HepG2 (cell line): ENCODE measurements at regions not wholly inside any gene's neighbourhood (a gene's known extent, or its start where the extent isn't known, plus 50 kb on each side); places are given as distances from the start of the nearest gene placed in this dataset.

Source experiments
- ATAC-seq: fragments of 200-7000 bp; cut with Tn5 transposase; 3 replicates; pipeline ENCODE4 v1.9.1; 2020; ENCODE audit warnings: mild to moderate bottlenecking, moderate library complexity
- BruUV-seq: library from RNA; stranded (reverse); fragments of 400-500 nt; replicated peaks from 2 replicates; lab custom pipeline; 2021; lab: Mats Ljungman, UMichigan
- CTCF ChIA-PET: fragments of 300-600 bp; formaldehyde crosslinking; extraction: SDS; loops from one replicate; lab custom pipeline; 2021; ENCODE audit warnings: low total read pairs, inconsistent platforms, low intra/inter-chr PET ratio; lab: Yijun Ruan, JAX
- POLR2A ChIA-PET: fragments of 350-600 bp; sonication (Branson Sonifier 250); formaldehyde crosslinking; loops from one replicate; lab custom pipeline; 2020; ENCODE audit warnings: antibody characterized with exemption, inconsistent platforms; lab: Yijun Ruan, JAX
- DNase-seq: peaks from one replicate; pipeline ENCODE4 v3.0.0-alpha.2; 2015; ENCODE audit warnings: low spot score
- FAIRE-seq: peaks from 3 replicates; lab custom pipeline; 2011; peaks lifted over from hg19 to GRCh38; lab: Jason Lieb, UNC
- H2AFZ ChIP-seq: one replicate; pipeline ENCODE4 v1.6.1; 2011; ENCODE audit warnings: low read length, inconsistent platforms
- H3K27ac ChIP-seq: fragments of 300-600 bp; 3 replicates; pipeline ENCODE4 v1.8.0; 2011; ENCODE audit warnings: mixed run types, mild to moderate bottlenecking, mixed read lengths, low read length, inconsistent platforms; ENCODE audit not compliant: insufficient read depth; ENCODE audit errors: extremely low read length
- H3K27me3 ChIP-seq, 2 experiments: fragments of 200-600 bp in 1 of 2; 2 replicates in 1 of 2; 3 replicates in 1 of 2; pipeline versions ENCODE4 v1.6.0 to v1.8.0; 2011; ENCODE audit warnings: low read length in 2 of 2, mild to moderate bottlenecking in 2 of 2, moderate library complexity in 2 of 2, inconsistent platforms in 1 of 2; ENCODE audit not compliant: insufficient read depth in 2 of 2, control insufficient read depth in 1 of 2
- H3K36me3 ChIP-seq, 2 experiments: fragments of 200-600 bp in 1 of 2; replicated peaks in 1 of 2; 2 replicates in 1 of 2; 3 replicates in 1 of 2; pipeline versions ENCODE4 v1.5.1 to v1.8.0; 2011; ENCODE audit warnings: low read length in 2 of 2, inconsistent platforms in 1 of 2; ENCODE audit not compliant: insufficient read depth in 2 of 2, control insufficient read depth in 1 of 2
- H3K4me1 ChIP-seq: 2 replicates; pipeline ENCODE4 v1.5.1; 2012; ENCODE audit warnings: low read length, inconsistent platforms; ENCODE audit not compliant: insufficient read depth
- H3K4me2 ChIP-seq: 2 replicates; pipeline ENCODE4 v1.6.0; 2011; ENCODE audit warnings: low read depth, low read length, inconsistent platforms
- H3K4me3 ChIP-seq, 3 experiments: fragments of 200-600 bp in 1 of 3; sonication (generic), shearing (Covaris generic) in 1 of 3; replicated peaks in 1 of 3; 2 replicates each; pipeline ENCODE4 v1.5.1; 2011 to 2016; ENCODE audit warnings: low read length in 3 of 3, inconsistent platforms in 2 of 3, low read depth in 2 of 3, mild to moderate bottlenecking in 2 of 3, control low read depth in 1 of 3, mixed read lengths in 1 of 3; ENCODE audit not compliant: insufficient read depth in 1 of 3
- H3K79me2 ChIP-seq: one replicate; pipeline ENCODE4 v1.6.1; 2011; ENCODE audit warnings: low read length, inconsistent platforms; ENCODE audit not compliant: insufficient read depth
- H3K9ac ChIP-seq: 2 replicates; pipeline ENCODE4 v1.6.0; 2011; ENCODE audit warnings: mild to moderate bottlenecking, low read depth, low read length, inconsistent platforms; ENCODE audit not compliant: insufficient read depth
- H3K9me3 ChIP-seq: 2 replicates; pipeline ENCODE4 v1.5.1; 2012; ENCODE audit warnings: mild to moderate bottlenecking, low read length
- H4K20me1 ChIP-seq: 2 replicates; pipeline ENCODE4 v1.6.0; 2011; ENCODE audit warnings: inconsistent platforms, mild to moderate bottlenecking, low read length, moderate library complexity; ENCODE audit not compliant: insufficient read depth
- CHD4 ChIP-seq: fragments of 200-600 bp; sonication (generic); IDR thresholded peaks from 2 replicates; pipeline ENCODE4 v1.7.0; 2017; ENCODE audit warnings: mild to moderate bottlenecking, low read length, borderline replicate concordance
- HCFC1 ChIP-seq: fragments of 150-350 bp; IDR thresholded peaks from 2 replicates; pipeline ENCODE4 v1.6.1; 2014; ENCODE audit warnings: low read depth, low read length
- MED8 ChIP-seq: sonication (generic); formaldehyde crosslinking; IDR thresholded peaks from 2 replicates; pipeline ENCODE4 v1.8.1; 2023; ENCODE audit warnings: mild to moderate bottlenecking, missing genetic modification reagents; ENCODE audit not compliant: insufficient replicate concordance
- NCOA5 ChIP-seq: sonication (generic); formaldehyde crosslinking; IDR thresholded peaks from 2 replicates; pipeline ENCODE4 v1.4.0; 2020; ENCODE audit warnings: missing genetic modification reagents
- PCBP1 ChIP-seq: fragments of 200-400 bp; formaldehyde crosslinking; IDR thresholded peaks from 2 replicates; pipeline ENCODE4 v1.6.1; 2017; ENCODE audit warnings: mild to moderate bottlenecking, low read depth, low read length, borderline replicate concordance
- PRDM15 ChIP-seq: sonication (generic); formaldehyde crosslinking; IDR thresholded peaks from 2 replicates; pipeline ENCODE4 v1.4.0; 2020; ENCODE audit warnings: missing genetic modification reagents
- STAT6 ChIP-seq: sonication (generic); formaldehyde crosslinking; IDR thresholded peaks from 2 replicates; pipeline ENCODE4 v1.4.0; 2020; ENCODE audit warnings: missing genetic modification reagents, mild to moderate bottlenecking, borderline replicate concordance
- ZBTB20 ChIP-seq: sonication (generic); formaldehyde crosslinking; IDR thresholded peaks from 2 replicates; pipeline ENCODE4 v1.8.1; 2023; ENCODE audit warnings: missing genetic modification reagents, low read depth, mild to moderate bottlenecking, borderline replicate concordance
- ZNF775 ChIP-seq: sonication (generic); formaldehyde crosslinking; IDR thresholded peaks from 2 replicates; pipeline ENCODE4 v1.4.0; 2020; ENCODE audit warnings: missing genetic modification reagents, mild to moderate bottlenecking, moderate library complexity, borderline replicate concordance
- ZNF788 ChIP-seq: sonication (generic); formaldehyde crosslinking; IDR thresholded peaks from 2 replicates; pipeline ENCODE4 v1.5.0; 2020; ENCODE audit warnings: mild to moderate bottlenecking, missing genetic modification reagents, borderline replicate concordance
- WGBS: methylation state at CpG from one replicate; pipeline ENCODE4 v1.1.6; 2017; ENCODE audit warnings: low lambda C conversion rate; 5-methylcytosine and 5-hydroxymethylcytosine counted together
- in situ Hi-C: cut with HindIII; loops from 2 replicates; pipeline ENCODE4 v1.10.0; 2017; ENCODE audit warnings: low pct_unique_long_range_greater_than_20kb; ENCODE audit not compliant: extremely low pct_ligation_motif_present
- intact Hi-C: fragments of 100-400 bp; cut with micrococcal nuclease; formaldehyde crosslinking; loops from one replicate; pipeline ENCODE4 v1.10.0; 2022; ENCODE audit not compliant: unreplicated experiment

- TF ChIP-seq ZNF788 (CRISPR knock-in tag) = no peak
- TF ChIP-seq PRDM15 = no peak
- no peak for TF ChIP-seq STAT6 (CRISPR knock-in tag)
- TF ChIP-seq PCBP1 = no peak
- TF ChIP-seq NCOA5 (CRISPR knock-in tag) = no peak
- no peak for TF ChIP-seq ZNF775
- no peak for TF ChIP-seq CHD4
- TF ChIP-seq ZBTB20 (CRISPR knock-in tag) = no peak
- no peak for TF ChIP-seq HCFC1
- TF ChIP-seq MED8 (CRISPR knock-in tag) = no peak
- CTCF ChIA-PET = no interaction called here
- H3K4me3 ChIP-seq = no peak overlapping the region
- H3K4me2 ChIP-seq = no peak overlapping the region
- ATAC-seq (no peak), DNase-seq (no peak), FAIRE-seq (no peak)
- H3K4me1 ChIP-seq = no peaks in the 10 kb centered on the region
- H2AFZ ChIP-seq = no peak overlapping the region
- POLR2A ChIA-PET = no interaction called here
- intact Hi-C loops (no loop called here), in situ Hi-C loops (no loop called here)
- no peak overlapping the region for H3K27ac ChIP-seq
- BruUV-seq = no TSS peak
- peaks cover 7% of the 10 kb centered on the region; the same call in 1 of the 2 replicates for H3K9me3 ChIP-seq
- H3K9ac ChIP-seq = no peak overlapping the region
- H3K36me3 ChIP-seq = no peaks in the 10 kb centered on the region
- whole genome bisulfite sequencing = 2% methylated on average over 2 of the region's 2 CpGs
- no peaks in the 10 kb centered on the region; a peak in 1 of 5 replicates for H3K27me3 ChIP-seq
- H4K20me1 ChIP-seq = no peaks in the 10 kb centered on the region
- H3K79me2 ChIP-seq = no peaks in the 10 kb centered on the region
Measured at GRCh38 chr12:90338365-90338764, 616.6 kb downstream of the CCER1 start.
